ENCODE measurements at regions not wholly inside any gene's neighbourhood (a gene's known extent, or its start where the extent isn't known, plus 50 kb on each side); places are given as distances from the start of the nearest gene placed in this dataset.

DNA sequence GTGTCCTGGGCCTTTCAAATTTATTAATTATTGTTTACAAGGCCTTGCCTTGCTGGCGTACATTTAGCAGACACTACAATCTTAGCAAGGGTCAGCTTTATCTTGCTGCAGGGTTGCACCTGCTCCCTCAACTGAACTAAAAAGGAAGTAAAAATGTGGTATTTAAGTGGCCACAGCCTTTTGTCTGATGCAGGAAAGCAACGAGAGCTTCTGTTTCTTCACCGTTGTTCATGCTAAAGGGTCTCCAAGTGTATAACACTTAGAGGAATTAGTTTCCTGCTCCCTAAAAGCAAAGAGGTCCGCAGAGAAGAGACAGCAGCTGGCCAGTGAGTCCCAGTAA lies 62.8 kb upstream of the EGLN3 start:
- no peak for TF ChIP-seq CTCF (IDR thresholded peaks at IDR 0.05; ENCODE audit: low read depth, low read length)
- H3K4me3 ChIP-seq (ENCODE audit: low read depth, low read length), result no peak overlapping the region
- no peaks in the 10 kb centered on the region for H3K36me3 ChIP-seq
- no peaks in the 10 kb centered on the region for H3K9me3 ChIP-seq (ENCODE audit: severe bottlenecking)
- H3K27ac ChIP-seq, result peak overlapping the region; percentile 65
- H3K27me3 ChIP-seq (ENCODE audit: insufficient read depth, low read depth, severe bottlenecking), result no peaks in the 10 kb centered on the region
- peak; percentile 29 for DNase-seq

- DNase-seq, result no peak
- Histone ChIP-seq H3K36me3 (no peaks in the 10 kb centered on the region), H3K4me3 (ENCODE audit: low read depth, low read length) (no peak overlapping the region), H3K9me3 (ENCODE audit: severe bottlenecking) (no peaks in the 10 kb centered on the region), H3K27me3 (ENCODE audit: insufficient read depth, low read depth, severe bottlenecking) (no peaks in the 10 kb centered on the region), H3K27ac (peak overlapping the region; percentile 65)
- no peak for TF ChIP-seq CTCF (IDR thresholded peaks at IDR 0.05; ENCODE audit: low read depth, low read length)
These were observed 62.3 kb upstream of the EGLN3 start for GRCh38 chr14:34012978-34013720.

DNA sequence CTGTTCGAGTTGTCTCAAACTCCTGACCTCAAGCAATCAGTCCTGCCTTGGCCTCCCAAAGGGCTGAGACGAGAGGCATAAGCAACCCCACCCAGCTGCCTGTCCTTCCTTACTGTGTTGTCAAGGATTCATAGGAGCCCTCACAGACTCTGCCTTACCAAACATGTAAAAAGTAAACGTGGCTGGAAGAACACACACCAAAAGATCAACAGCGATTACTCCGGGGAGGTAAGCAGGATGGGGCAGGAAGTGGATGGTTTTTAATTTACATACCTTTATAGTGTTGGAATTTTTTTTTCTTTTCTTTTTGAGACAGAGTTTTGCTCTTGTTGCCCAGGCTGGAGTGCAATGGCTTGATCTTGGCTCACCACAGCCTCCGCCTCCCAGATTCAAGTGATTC lies 61.5 kb upstream of the EGLN3 start:
- Histone ChIP-seq H3K4me3 (ENCODE audit: low read depth, low read length) (no peak overlapping the region), H3K27me3 (ENCODE audit: insufficient read depth, low read depth, severe bottlenecking) (no peaks in the 10 kb centered on the region), H3K9me3 (ENCODE audit: severe bottlenecking) (no peaks in the 10 kb centered on the region), H3K36me3 (no peaks in the 10 kb centered on the region), H3K27ac (no peak overlapping the region)
- DNase-seq, result no peak
- TF ChIP-seq CTCF (IDR thresholded peaks at IDR 0.05; ENCODE audit: low read depth, low read length), result no peak

- Histone ChIP-seq H3K9me3 (ENCODE audit: severe bottlenecking) (no peaks in the 10 kb centered on the region), H3K36me3 (no peaks in the 10 kb centered on the region), H3K27me3 (ENCODE audit: insufficient read depth, low read depth, severe bottlenecking) (no peaks in the 10 kb centered on the region), H3K27ac (no peak overlapping the region), H3K4me3 (ENCODE audit: low read depth, low read length) (no peak overlapping the region)
- TF ChIP-seq CTCF (IDR thresholded peaks at IDR 0.05; ENCODE audit: low read depth, low read length), result no peak
- DNase-seq, result no peak
These were observed 59.1 kb upstream of the EGLN3 start for GRCh38 chr14:34009956-34010355.

DNA sequence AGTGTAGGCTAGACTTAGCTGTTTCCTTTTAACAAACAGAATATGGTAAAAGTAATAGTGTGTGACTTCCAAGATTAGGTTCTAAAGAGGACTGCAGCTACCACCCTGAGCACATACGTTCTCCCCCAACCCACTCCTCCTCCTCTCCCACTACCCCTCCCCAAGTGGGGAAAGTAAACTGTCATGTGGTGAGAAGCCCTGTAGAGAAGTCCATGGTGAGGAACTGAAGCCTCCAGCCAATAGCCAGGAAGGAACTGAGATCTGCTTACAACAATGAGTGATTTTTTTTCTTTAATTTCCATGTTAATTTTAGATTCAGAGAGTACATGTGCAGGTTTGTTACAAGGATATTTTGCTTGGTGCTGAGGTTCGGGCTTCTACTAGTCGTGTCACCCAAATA lies 57.0 kb upstream of the EGLN3 start:
- H3K4me3 ChIP-seq (ENCODE audit: low read depth, low read length), result no peak overlapping the region

More for the DNA sequence above, 57.0 kb upstream of the EGLN3 start:
- TF ChIP-seq CTCF (IDR thresholded peaks at IDR 0.05; ENCODE audit: low read depth, low read length), result no peak
- H3K36me3 ChIP-seq, result no peaks in the 10 kb centered on the region
- H3K9me3 ChIP-seq (ENCODE audit: severe bottlenecking), result no peaks in the 10 kb centered on the region
- no peak overlapping the region for H3K27ac ChIP-seq
- H3K27me3 ChIP-seq (ENCODE audit: insufficient read depth, low read depth, severe bottlenecking), result no peaks in the 10 kb centered on the region
- no peak for DNase-seq
